ENCODE measurements at regions not wholly inside any gene's neighbourhood (a gene's known extent, or its start where the extent isn't known, plus 50 kb on each side); places are given as distances from the start of the nearest gene placed in this dataset.

- Histone ChIP-seq H3K27me3 (replicated peaks; ENCODE audit: insufficient read depth) (no peaks in the 10 kb centered on the region), H3K27ac (no peak overlapping the region), H3K79me2 (ENCODE audit: insufficient read depth) (peaks cover 28% of the 10 kb centered on the region), H3K4me2 (ENCODE audit: unreplicated experiment) (no peak overlapping the region), H3F3A (ENCODE audit: insufficient read depth) (peaks cover 49% of the 10 kb centered on the region), H3K4me1 (ENCODE audit: insufficient read depth) (peaks cover 61% of the 10 kb centered on the region), H4K20me1 (ENCODE audit: insufficient read depth) (no peaks in the 10 kb centered on the region), H3K9me2 (ENCODE audit: insufficient read depth) (no peaks in the 10 kb centered on the region), H3K9ac (no peak overlapping the region), H2AFZ (no peak overlapping the region), H3K9me3 (ENCODE audit: low read depth) (no peaks in the 10 kb centered on the region), H3K4me3 (no peak overlapping the region), H3K36me3 (ENCODE audit: low read depth) (no peaks in the 10 kb centered on the region)
- in situ Hi-C loops (cut with MboI): loop anchor here (25.0 kb wide), 1 partner anchor 403 kb away; no protein-coding TSS in a partner anchor
- TF ChIP-seq EZH2 (IDR thresholded peaks at IDR 0.05; ENCODE audit: insufficient read depth, poor library complexity, severe bottlenecking) (no peak), EZH2phosphoT487 (IDR thresholded peaks at IDR 0.05; ENCODE audit: insufficient read depth, low read depth) (no peak)
- DNase-seq: no peak
- WGBS, 2 experiments (ENCODE audit: low coverage in 1 of 2, low lambda C conversion rate in 2 of 2, missing lambda C conversion rate in 2 of 2): 88 to 93% methylated on average over 1 of the region's 1 CpG
These were observed 466.0 kb upstream of the THBS1 start for GRCh38 chr15:39114690-39115378.

GRCh38 chr15:39115379-39116057 is 465.4 kb upstream of the THBS1 start:
- TF ChIP-seq EZH2phosphoT487 (IDR thresholded peaks at IDR 0.05; ENCODE audit: insufficient read depth, low read depth) (no peak), EZH2 (IDR thresholded peaks at IDR 0.05; ENCODE audit: insufficient read depth, poor library complexity, severe bottlenecking) (no peak)
- no peaks in the 10 kb centered on the region for H3K9me3 ChIP-seq (ENCODE audit: low read depth)
- peaks cover 28% of the 10 kb centered on the region for H3K79me2 ChIP-seq (ENCODE audit: insufficient read depth)
- no peak overlapping the region for H3K4me2 ChIP-seq (ENCODE audit: unreplicated experiment)
- no peak overlapping the region for H2AFZ ChIP-seq
- peak; percentile 73 for DNase-seq
- no peaks in the 10 kb centered on the region for H3K27me3 ChIP-seq (replicated peaks; ENCODE audit: insufficient read depth)
- peaks cover 54% of the 10 kb centered on the region for H3K4me1 ChIP-seq (ENCODE audit: insufficient read depth)
- in situ Hi-C loops (cut with MboI): loop anchor here (25.0 kb wide), 1 partner anchor 403 kb away; no protein-coding TSS in a partner anchor
- H3K4me3 ChIP-seq: no peak overlapping the region
- no peaks in the 10 kb centered on the region for H3K36me3 ChIP-seq (ENCODE audit: low read depth)
- peaks cover 47% of the 10 kb centered on the region for H3F3A ChIP-seq (ENCODE audit: insufficient read depth)
- no peak overlapping the region for H3K9ac ChIP-seq
- H3K9me2 ChIP-seq (ENCODE audit: insufficient read depth): no peaks in the 10 kb centered on the region
- WGBS, 2 experiments (ENCODE audit: low coverage in 1 of 2, low lambda C conversion rate in 2 of 2, missing lambda C conversion rate in 2 of 2): 72 to 80% methylated on average over 2 of the region's 2 CpGs
- no peaks in the 10 kb centered on the region for H4K20me1 ChIP-seq (ENCODE audit: insufficient read depth)
- H3K27ac ChIP-seq: peak overlapping the region; percentile 26; the same call in 1 of the 2 replicates

- Histone ChIP-seq H3K9ac (peak overlapping the region; percentile 66), H4K20me1 (ENCODE audit: insufficient read depth) (no peaks in the 10 kb centered on the region), H3K9me3 (ENCODE audit: low read depth) (no peaks in the 10 kb centered on the region), H3F3A (ENCODE audit: insufficient read depth) (peaks cover 40% of the 10 kb centered on the region), H3K4me3 (peak overlapping the region; percentile 50), H3K27ac (peak overlapping the region; percentile 78), H3K4me1 (ENCODE audit: insufficient read depth) (peaks cover 45% of the 10 kb centered on the region), H3K79me2 (ENCODE audit: insufficient read depth) (peaks cover 23% of the 10 kb centered on the region), H3K27me3 (replicated peaks; ENCODE audit: insufficient read depth) (no peaks in the 10 kb centered on the region), H3K36me3 (ENCODE audit: low read depth) (no peaks in the 10 kb centered on the region), H3K4me2 (ENCODE audit: unreplicated experiment) (peak overlapping the region; percentile 89), H3K9me2 (ENCODE audit: insufficient read depth) (no peaks in the 10 kb centered on the region), H2AFZ (no peak overlapping the region)
- in situ Hi-C loops (cut with MboI): loop anchor here (25.0 kb wide), 1 partner anchor 406 kb away; no protein-coding TSS in a partner anchor
- peak; percentile 95 for DNase-seq
- no peak for TF ChIP-seq EZH2 (IDR thresholded peaks at IDR 0.05; ENCODE audit: insufficient read depth, poor library complexity, severe bottlenecking)
- TF ChIP-seq EZH2phosphoT487 (IDR thresholded peaks at IDR 0.05; ENCODE audit: insufficient read depth, low read depth): no peak
- WGBS, 2 experiments (ENCODE audit: low coverage in 1 of 2, low lambda C conversion rate in 2 of 2, missing lambda C conversion rate in 2 of 2): 0 to 1% methylated on average over 2 of the region's 2 CpGs
These were observed 462.4 kb upstream of the THBS1 start for GRCh38 chr15:39118510-39118909.

DNA sequence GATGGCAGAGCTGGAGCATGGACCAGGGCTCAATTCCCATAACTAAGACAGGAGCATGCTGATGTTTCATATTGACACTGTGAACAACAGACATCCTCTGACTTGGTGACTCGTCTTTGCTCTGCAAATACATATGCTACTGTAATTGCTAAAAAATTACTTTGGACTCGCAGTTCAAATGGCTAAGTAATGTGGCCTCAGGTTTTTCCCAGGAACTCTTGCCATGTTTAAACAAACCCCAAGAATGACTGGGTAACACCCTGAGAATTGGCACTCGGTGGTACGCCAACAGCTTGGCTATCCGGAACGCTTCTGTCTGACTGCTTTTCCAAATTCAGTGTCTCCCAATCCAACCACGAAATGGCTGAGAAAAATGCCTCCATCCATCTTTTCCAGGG is 456.7 kb upstream of the THBS1 start:
- no peak overlapping the region for H2AFZ ChIP-seq
- H3K4me1 ChIP-seq (ENCODE audit: insufficient read depth): peaks cover 59% of the 10 kb centered on the region
- H3K27me3 ChIP-seq (replicated peaks; ENCODE audit: insufficient read depth): no peaks in the 10 kb centered on the region
- H3K36me3 ChIP-seq (ENCODE audit: low read depth): no peaks in the 10 kb centered on the region
- H3F3A ChIP-seq (ENCODE audit: insufficient read depth): peaks cover 59% of the 10 kb centered on the region
- TF ChIP-seq EZH2phosphoT487 (IDR thresholded peaks at IDR 0.05; ENCODE audit: insufficient read depth, low read depth) (no peak), EZH2 (IDR thresholded peaks at IDR 0.05; ENCODE audit: insufficient read depth, poor library complexity, severe bottlenecking) (no peak)
- in situ Hi-C loops (cut with MboI): loop anchor here (25.0 kb wide), 1 partner anchor 412 kb away; no protein-coding TSS in a partner anchor
- no peak overlapping the region for H3K4me2 ChIP-seq (ENCODE audit: unreplicated experiment)
- 53 to 55% methylated on average over 7 of the region's 7 CpGs for WGBS, 2 experiments (ENCODE audit: low coverage in 1 of 2, low lambda C conversion rate in 2 of 2, missing lambda C conversion rate in 2 of 2)
- H3K4me3 ChIP-seq: no peak overlapping the region
- H3K27ac ChIP-seq: peak overlapping the region; percentile 71
- H4K20me1 ChIP-seq (ENCODE audit: insufficient read depth): no peaks in the 10 kb centered on the region
- H3K9me2 ChIP-seq (ENCODE audit: insufficient read depth): no peaks in the 10 kb centered on the region
- H3K9ac ChIP-seq: peak overlapping the region; percentile 5; the same call in 1 of the 2 replicates
- no peaks in the 10 kb centered on the region for H3K79me2 ChIP-seq (ENCODE audit: insufficient read depth)
- DNase-seq: peak; percentile 60
- no peaks in the 10 kb centered on the region for H3K9me3 ChIP-seq (ENCODE audit: low read depth)
